Trophoblast cell (in vitro differentiated cells and primary cell): ENCODE measurements at regions not wholly inside any gene's neighbourhood (a gene's known extent, or its start where the extent isn't known, plus 50 kb on each side); places are given as distances from the start of the nearest gene placed in this dataset.

ENCODE experiments used
- DNase-seq, 2 donors: peaks; one replicate each; pipeline ENCODE4 v3.0.0-alpha.2; 2016
- H2AFZ ChIP-seq: 2 replicates; pipeline ENCODE4 v1.6.1; 2013; ENCODE audit warnings: low read length, moderate library complexity, mild to moderate bottlenecking; ENCODE audit not compliant: insufficient read depth, poor library complexity
- H2AK5ac ChIP-seq: 2 replicates; pipeline ENCODE4 v1.6.1; 2013; ENCODE audit warnings: mild to moderate bottlenecking, low read length
- H2BK120ac ChIP-seq: 2 replicates; pipeline ENCODE4 v1.6.1; 2013; ENCODE audit warnings: low read length, mild to moderate bottlenecking, moderate library complexity; ENCODE audit not compliant: insufficient read depth, poor library complexity
- H2BK12ac ChIP-seq: 2 replicates; pipeline ENCODE4 v1.6.1; 2013; ENCODE audit warnings: mild to moderate bottlenecking, low read length, moderate library complexity
- H2BK5ac ChIP-seq: 2 replicates; pipeline ENCODE4 v1.6.1; 2013; ENCODE audit warnings: low read length, low read depth, moderate library complexity, mild to moderate bottlenecking; ENCODE audit not compliant: poor library complexity
- H3K14ac ChIP-seq: 2 replicates; pipeline ENCODE4 v1.6.1; 2013; ENCODE audit warnings: mild to moderate bottlenecking, low read length
- H3K18ac ChIP-seq: 2 replicates; pipeline ENCODE4 v1.6.1; 2013; ENCODE audit warnings: mild to moderate bottlenecking, low read length
- H3K23ac ChIP-seq: 2 replicates; pipeline ENCODE4 v1.6.1; 2013; ENCODE audit warnings: low read length
- H3K27ac ChIP-seq: 2 replicates; pipeline ENCODE4 v1.5.1; 2013; ENCODE audit warnings: low read depth, mild to moderate bottlenecking, inconsistent platforms, low read length, moderate library complexity
- H3K27me3 ChIP-seq: 2 replicates; pipeline ENCODE4 v1.6.1; 2013; ENCODE audit warnings: inconsistent platforms, mild to moderate bottlenecking, low read length, moderate library complexity; ENCODE audit not compliant: insufficient read depth
- H3K36me3 ChIP-seq, 2 experiments: 1 replicate in 1 of 2; 2 replicates in 1 of 2; pipeline ENCODE4 v1.6.1; 2013; ENCODE audit warnings: low read length in 2 of 2, mild to moderate bottlenecking in 2 of 2, moderate library complexity in 1 of 2; ENCODE audit not compliant: insufficient read depth in 2 of 2, control insufficient read depth in 1 of 2
- H3K4ac ChIP-seq: 2 replicates; pipeline ENCODE4 v1.6.1; 2013; ENCODE audit warnings: low read depth, mild to moderate bottlenecking, low read length, moderate library complexity
- H3K4me1 ChIP-seq, 2 experiments: 1 replicate in 1 of 2; 2 replicates in 1 of 2; pipeline ENCODE4 v1.6.1; 2013; ENCODE audit warnings: low read length in 2 of 2, mild to moderate bottlenecking in 2 of 2, moderate library complexity in 1 of 2; ENCODE audit not compliant: insufficient read depth in 2 of 2, control insufficient read depth in 1 of 2
- H3K4me2 ChIP-seq: 2 replicates; pipeline ENCODE4 v1.6.1; 2013; ENCODE audit warnings: inconsistent platforms, mild to moderate bottlenecking, low read length, moderate library complexity
- H3K4me3 ChIP-seq: 2 replicates; pipeline ENCODE4 v1.5.1; 2013; ENCODE audit warnings: mild to moderate bottlenecking, low read depth, low read length, inconsistent platforms
- H3K79me1 ChIP-seq: one replicate; pipeline ENCODE4 v1.6.1; 2013; ENCODE audit warnings: low read length
- H3K79me2 ChIP-seq: 2 replicates; pipeline ENCODE4 v1.6.1; 2013; ENCODE audit warnings: low read length, mild to moderate bottlenecking; ENCODE audit not compliant: control insufficient read depth, insufficient read depth, poor library complexity
- H3K9ac ChIP-seq: 2 replicates; pipeline ENCODE4 v1.6.1; 2013; ENCODE audit warnings: mild to moderate bottlenecking, low read length
- H3K9me3 ChIP-seq: 2 replicates; pipeline ENCODE4 v1.6.1; 2013; ENCODE audit warnings: low read depth, mild to moderate bottlenecking, control low read depth, inconsistent platforms, low read length; ENCODE audit not compliant: insufficient read depth
- H4K12ac ChIP-seq: 2 replicates; pipeline ENCODE4 v1.6.1; 2013; ENCODE audit warnings: low read depth, mild to moderate bottlenecking, low read length, moderate library complexity
- H4K8ac ChIP-seq: 2 replicates; pipeline ENCODE4 v1.6.1; 2013; ENCODE audit warnings: low read depth, mild to moderate bottlenecking, low read length, moderate library complexity
- H4K91ac ChIP-seq: one replicate; pipeline ENCODE4 v1.6.1; 2013; ENCODE audit warnings: low read depth, mild to moderate bottlenecking, low read length, moderate library complexity
- whole genome bisulfite sequencing: extraction: QIAGEN DNeasy Blood & Tissue Kit; methylation state at CpG from one replicate; pipeline ENCODE4 v1.1.7; 2013; ENCODE audit warnings: missing lambda C conversion rate; ENCODE audit not compliant: insufficient read length, insufficient coverage; ENCODE audit errors: extremely low coverage; 5-methylcytosine and 5-hydroxymethylcytosine counted together

DNA sequence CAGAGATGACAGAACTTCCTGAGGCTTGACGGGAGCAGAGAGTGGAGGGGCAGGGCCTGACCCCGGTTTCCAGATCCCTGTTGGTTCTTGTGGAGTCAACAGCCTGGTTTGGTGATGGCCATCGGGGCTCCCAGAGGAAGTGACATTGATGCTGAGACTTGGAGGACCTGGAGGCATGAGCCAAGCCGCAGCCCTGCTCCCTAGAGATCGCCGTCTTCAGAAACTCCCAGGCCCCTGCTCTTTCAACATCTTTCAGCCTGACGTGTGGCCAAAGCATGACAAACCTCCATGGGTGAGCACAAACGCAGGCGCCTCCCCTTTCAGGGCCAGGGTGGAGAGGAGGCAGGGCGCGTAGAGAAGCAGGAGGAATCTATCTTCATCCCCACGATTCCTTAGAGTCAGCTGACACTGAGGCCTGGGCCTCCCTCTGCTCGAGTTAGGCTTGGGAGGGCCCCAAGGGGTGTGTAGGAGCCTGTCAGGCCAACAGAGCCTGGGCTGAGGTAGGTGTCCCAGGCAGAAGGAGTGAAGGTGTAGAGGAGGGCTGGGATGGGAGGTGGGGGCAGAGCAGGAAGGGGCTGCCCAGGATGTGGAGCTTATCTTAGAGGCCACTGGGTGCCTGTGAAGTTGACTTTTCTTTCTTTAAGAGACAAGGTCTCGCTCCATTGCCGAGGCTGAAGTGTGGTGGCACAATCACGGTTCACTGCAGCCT is 56.1 kb upstream of the MED9 start:
- Histone ChIP-seq H3K27me3 (peaks cover 3% of the 10 kb centered on the region), H4K91ac (no peak overlapping the region), H3K27ac (no peak overlapping the region), H3K4ac (no peak overlapping the region), H3K9ac (no peak overlapping the region), H3K18ac (no peak overlapping the region), H3K79me1 (no peaks in the 10 kb centered on the region), H2AFZ (no peak overlapping the region), H3K14ac (no peak overlapping the region), H2BK12ac (no peak overlapping the region), H4K12ac (no peak overlapping the region), H3K79me2 (no peaks in the 10 kb centered on the region), H4K8ac (no peak overlapping the region), H3K4me1 (no peaks in the 10 kb centered on the region), H2BK5ac (no peak overlapping the region), H3K9me3 (peaks cover 29% of the 10 kb centered on the region), H2AK5ac (no peak overlapping the region), H3K23ac (no peak overlapping the region), H3K36me3 (no peaks in the 10 kb centered on the region), H2BK120ac (no peak overlapping the region), H3K4me3 (no peak overlapping the region), H3K4me2 (no peak overlapping the region)
- WGBS: no CpG with 5 or more reads among the region's 16 CpGs
- peak; percentile 77 to 87 for DNase-seq

- no peak for DNase-seq
- Histone ChIP-seq H3K14ac (no peak overlapping the region), H3K27ac (no peak overlapping the region)
Measured at GRCh38 chr17:17421346-17422216, 55.2 kb upstream of the MED9 start.

GRCh38 chr17:17422217-17422610 is 54.6 kb upstream of the MED9 start:
- Histone ChIP-seq H3K4ac (no peak overlapping the region), H4K12ac (no peak overlapping the region), H4K91ac (no peak overlapping the region), H3K18ac (no peak overlapping the region), H4K8ac (no peak overlapping the region), H3K23ac (no peak overlapping the region), H2AK5ac (no peak overlapping the region), H3K27me3 (peaks cover 3% of the 10 kb centered on the region), H3K4me3 (peak overlapping the region; percentile 18), H3K14ac (no peak overlapping the region), H3K4me2 (no peak overlapping the region), H2BK12ac (no peak overlapping the region), H3K36me3 (no peaks in the 10 kb centered on the region), H2BK120ac (no peak overlapping the region), H2BK5ac (no peak overlapping the region), H2AFZ (no peak overlapping the region), H3K27ac (no peak overlapping the region), H3K79me2 (no peaks in the 10 kb centered on the region), H3K9me3 (peaks cover 31% of the 10 kb centered on the region), H3K4me1 (no peaks in the 10 kb centered on the region), H3K9ac (no peak overlapping the region), H3K79me1 (no peaks in the 10 kb centered on the region)
- DNase-seq: no peak
- WGBS: no CpG with 5 or more reads among the region's 5 CpGs

More at GRCh38 chr17:17421346-17422216, 55.2 kb upstream of the MED9 start:
- Histone ChIP-seq H3K4me2 (no peak overlapping the region), H2BK5ac (no peak overlapping the region), H3K9me3 (peaks cover 31% of the 10 kb centered on the region), H2AFZ (no peak overlapping the region), H2BK12ac (no peak overlapping the region), H3K18ac (no peak overlapping the region), H3K4ac (no peak overlapping the region), H3K79me1 (no peaks in the 10 kb centered on the region), H3K4me3 (peak overlapping the region; percentile 18), H2BK120ac (no peak overlapping the region), H2AK5ac (no peak overlapping the region), H3K36me3 (no peaks in the 10 kb centered on the region), H3K27me3 (peaks cover 3% of the 10 kb centered on the region), H4K12ac (no peak overlapping the region), H4K91ac (no peak overlapping the region), H4K8ac (no peak overlapping the region), H3K4me1 (no peaks in the 10 kb centered on the region), H3K9ac (no peak overlapping the region), H3K79me2 (no peaks in the 10 kb centered on the region), H3K23ac (no peak overlapping the region)
- WGBS: no CpG with 5 or more reads among the region's 10 CpGs

DNA sequence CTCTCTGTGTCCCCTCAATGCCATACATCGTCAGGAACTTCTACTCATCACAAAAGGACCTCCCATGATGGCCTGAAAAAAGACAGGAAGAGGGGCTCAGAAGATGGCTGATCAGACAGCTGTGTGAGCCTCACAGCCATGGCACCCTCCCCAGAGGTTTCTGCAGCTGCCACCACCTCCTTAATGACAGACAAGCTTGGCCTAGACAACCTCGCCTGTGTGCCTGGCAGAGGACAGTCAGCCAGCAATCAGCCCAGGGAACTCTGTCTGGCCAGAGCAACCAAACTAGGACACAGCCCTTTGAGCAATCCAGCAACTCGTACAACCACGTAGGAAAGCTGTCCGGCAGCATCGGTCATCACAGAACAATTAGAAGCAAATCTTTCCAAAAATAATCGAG is 54.2 kb upstream of the MED9 start:
- Histone ChIP-seq H4K12ac (no peak overlapping the region), H4K91ac (no peak overlapping the region), H3K23ac (peak overlapping the region; percentile 45), H3K4ac (no peak overlapping the region), H2AFZ (no peak overlapping the region), H3K27me3 (peaks cover 3% of the 10 kb centered on the region), H3K9ac (no peak overlapping the region), H3K79me2 (no peaks in the 10 kb centered on the region), H3K4me1 (no peaks in the 10 kb centered on the region), H2BK5ac (no peak overlapping the region), H3K36me3 (no peaks in the 10 kb centered on the region), H3K79me1 (no peaks in the 10 kb centered on the region), H3K9me3 (peaks cover 31% of the 10 kb centered on the region), H4K8ac (no peak overlapping the region), H2BK120ac (no peak overlapping the region), H3K18ac (no peak overlapping the region), H3K4me3 (no peak overlapping the region), H3K4me2 (no peak overlapping the region), H2AK5ac (no peak overlapping the region), H2BK12ac (no peak overlapping the region), H3K14ac (no peak overlapping the region), H3K27ac (no peak overlapping the region)
- peak in 1 of 2 donors; percentile 12 for DNase-seq
- WGBS: no CpG with 5 or more reads among the region's 7 CpGs
